GM21717 (cell line): ENCODE measurements at regions not wholly inside any gene's neighbourhood (a gene's known extent, or its start where the extent isn't known, plus 50 kb on each side); places are given as distances from the start of the nearest gene placed in this dataset.
"Not testable (repeated sequence)": the region's sequence is repeated elsewhere in the genome, so short reads cannot be mapped to it uniquely, and the experiment has no call there.

Experiments
- ATAC-seq: cut with Tn5 transposase; IDR thresholded peaks from one replicate; pipeline ENCODE4 v1.9.1; 2021; ENCODE audit warnings: mild to moderate bottlenecking, moderate library complexity; ENCODE audit not compliant: unreplicated experiment

- ATAC-seq: no peak
These were observed 202.5 kb upstream of the CBLB start for GRCh38 chr3:106071306-106071705.

DNA sequence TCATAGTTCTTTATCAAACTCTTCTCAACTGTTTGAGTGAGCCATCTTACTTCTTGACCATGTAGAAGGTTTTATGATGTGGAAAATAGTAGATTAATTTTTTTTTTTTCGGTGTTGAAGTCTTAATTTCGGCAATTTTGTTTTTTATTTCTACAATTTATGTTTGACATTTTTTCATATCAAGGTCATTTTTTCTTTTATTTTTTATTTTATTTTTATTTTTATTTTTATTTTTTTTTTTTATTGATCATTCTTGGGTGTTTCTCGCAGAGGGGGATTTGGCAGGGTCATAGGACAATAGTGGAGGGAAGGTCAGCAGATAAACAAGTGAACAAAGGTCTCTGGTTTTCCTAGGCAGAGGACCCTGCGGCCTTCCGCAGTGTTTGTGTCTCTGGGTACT, 203.8 kb upstream of the CBLB start:
- not testable (repeated sequence) for ATAC-seq

DNA sequence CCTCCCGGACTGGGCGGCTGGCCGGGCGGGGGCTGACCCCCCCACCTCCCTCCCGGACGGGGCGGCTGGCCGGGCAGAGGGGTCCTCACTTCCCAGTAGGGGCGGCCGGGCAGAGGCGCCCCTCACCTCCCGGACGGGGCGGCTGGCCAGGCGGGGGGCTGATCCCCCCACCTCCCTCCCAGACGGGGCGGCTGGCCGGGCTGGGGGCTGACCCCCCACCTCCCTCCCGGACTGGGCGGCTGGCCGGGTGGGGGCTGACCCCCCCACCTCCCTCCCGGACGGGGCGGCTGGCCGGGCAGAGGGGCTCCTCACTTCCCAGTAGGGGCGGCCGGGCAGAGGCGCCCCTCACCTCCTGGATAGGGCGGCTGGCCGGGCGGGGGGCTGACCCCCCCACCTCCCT, 205.0 kb upstream of the CBLB start:
- not testable (repeated sequence) for ATAC-seq

- not testable (repeated sequence) for ATAC-seq
These were observed 206.9 kb upstream of the CBLB start for GRCh38 chr3:106075731-106076130.

GRCh38 chr3:106078635-106079034, 209.8 kb upstream of the CBLB start:
- no peak for ATAC-seq

DNA sequence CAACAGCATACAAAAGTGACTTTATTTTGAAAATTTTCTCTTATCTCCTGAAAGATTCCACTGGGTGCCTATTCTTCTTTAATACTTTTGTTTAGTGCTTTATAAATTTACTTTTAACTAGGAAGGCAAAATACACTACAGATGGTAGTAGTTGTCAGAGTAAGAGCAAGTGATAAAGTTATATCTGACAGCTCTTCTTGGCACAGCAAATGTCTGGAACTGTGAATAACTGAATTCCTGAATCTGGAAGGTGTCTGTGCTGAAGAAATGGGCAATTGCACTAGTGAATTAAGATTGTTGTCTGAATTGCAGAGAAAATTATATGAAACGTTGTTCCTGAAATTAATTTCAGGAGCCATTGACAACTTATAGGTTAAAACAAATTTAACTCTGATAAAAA, 213.8 kb upstream of the CBLB start:
- ATAC-seq: no peak

DNA sequence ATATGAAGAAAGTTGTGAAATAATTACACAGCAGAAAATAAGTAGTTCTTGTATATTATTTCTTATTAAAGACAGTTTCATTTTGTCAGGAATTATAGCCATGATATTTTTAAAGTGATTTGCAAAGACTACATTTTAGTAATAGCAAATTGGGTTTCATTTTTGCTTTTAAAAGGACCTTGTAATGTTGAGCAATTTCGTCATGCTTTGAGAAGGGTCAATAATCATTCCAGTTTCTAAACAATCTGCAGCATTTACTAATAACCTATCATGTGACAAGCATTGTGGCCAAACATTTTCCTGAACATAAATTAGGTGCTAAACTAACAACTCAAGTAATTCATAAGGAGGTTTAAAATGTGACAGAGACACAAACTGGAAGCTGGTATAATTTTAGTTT, 214.4 kb upstream of the CBLB start:
- peak; percentile 60 for ATAC-seq

DNA sequence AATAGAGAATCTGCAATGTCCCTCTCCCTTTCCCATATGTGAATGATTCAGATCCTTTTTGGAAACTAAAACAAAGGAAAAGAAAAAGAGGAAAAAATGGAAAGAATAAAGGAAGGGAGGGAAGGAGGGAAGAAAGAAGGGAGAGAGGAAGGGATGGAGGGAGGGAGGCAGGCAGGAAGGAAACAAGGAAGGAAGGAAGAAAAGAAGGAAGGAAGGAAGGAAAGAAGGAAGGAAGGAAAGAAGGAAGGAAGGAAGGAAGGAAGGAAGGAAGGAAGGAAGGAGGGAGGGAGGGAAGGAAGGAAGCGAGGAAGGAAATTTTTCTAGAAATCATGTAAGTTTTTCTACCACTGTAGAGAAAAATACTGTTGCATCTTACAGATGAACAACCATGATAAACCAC, 215.0 kb upstream of the CBLB start:
- no peak for ATAC-seq

DNA sequence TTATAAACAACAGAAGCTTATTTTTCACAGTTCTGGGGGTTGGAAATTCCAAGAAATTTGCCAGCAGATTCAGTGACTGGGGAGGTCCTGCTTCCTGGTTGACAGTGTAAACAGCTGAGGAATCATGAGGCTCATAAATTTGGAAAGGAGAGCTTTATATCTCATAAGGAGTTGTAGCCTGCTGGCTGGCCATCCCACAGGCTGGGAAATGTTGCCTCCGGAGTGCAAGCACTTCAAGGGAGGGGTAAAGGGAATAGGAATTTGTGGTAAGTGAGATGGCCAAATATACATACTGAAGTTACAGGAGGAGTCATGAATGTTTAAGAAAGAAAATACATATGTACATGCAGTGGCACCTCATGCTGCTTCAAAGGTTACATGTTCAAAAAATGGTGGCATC, 217.2 kb upstream of the CBLB start:
- ATAC-seq: no peak

GRCh38 chr3:106086636-106087035, 217.8 kb upstream of the CBLB start:
- ATAC-seq: no peak

GRCh38 chr3:106088304-106088703, 219.5 kb upstream of the CBLB start:
- ATAC-seq: no peak

DNA sequence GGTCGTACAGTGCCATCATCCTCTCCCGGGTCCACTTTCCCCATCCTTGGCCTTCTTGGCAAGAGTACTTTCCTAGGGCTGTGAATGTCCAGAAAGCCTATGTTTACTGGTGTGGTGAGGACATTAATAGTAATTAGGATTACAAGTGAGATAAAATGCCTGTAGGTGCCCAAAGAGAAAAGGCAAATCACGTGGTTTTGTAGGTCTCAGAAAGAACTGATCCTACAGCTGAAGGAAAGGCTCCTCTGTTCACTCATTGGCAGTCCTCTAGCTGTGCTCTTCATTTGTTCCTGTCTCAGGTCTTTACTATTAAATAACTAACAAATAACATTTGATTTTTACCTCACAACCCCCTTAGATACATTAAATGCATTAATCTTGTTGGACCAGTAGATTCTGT, 220.1 kb upstream of the CBLB start:
- ATAC-seq: no peak

GRCh38 chr3:106089806-106090205, 221.0 kb upstream of the CBLB start:
- ATAC-seq: no peak

- no peak for ATAC-seq
These were observed 224.0 kb upstream of the CBLB start for GRCh38 chr3:106092792-106093191.

- ATAC-seq: no peak
These were observed 224.8 kb upstream of the CBLB start for GRCh38 chr3:106093616-106094015.

DNA sequence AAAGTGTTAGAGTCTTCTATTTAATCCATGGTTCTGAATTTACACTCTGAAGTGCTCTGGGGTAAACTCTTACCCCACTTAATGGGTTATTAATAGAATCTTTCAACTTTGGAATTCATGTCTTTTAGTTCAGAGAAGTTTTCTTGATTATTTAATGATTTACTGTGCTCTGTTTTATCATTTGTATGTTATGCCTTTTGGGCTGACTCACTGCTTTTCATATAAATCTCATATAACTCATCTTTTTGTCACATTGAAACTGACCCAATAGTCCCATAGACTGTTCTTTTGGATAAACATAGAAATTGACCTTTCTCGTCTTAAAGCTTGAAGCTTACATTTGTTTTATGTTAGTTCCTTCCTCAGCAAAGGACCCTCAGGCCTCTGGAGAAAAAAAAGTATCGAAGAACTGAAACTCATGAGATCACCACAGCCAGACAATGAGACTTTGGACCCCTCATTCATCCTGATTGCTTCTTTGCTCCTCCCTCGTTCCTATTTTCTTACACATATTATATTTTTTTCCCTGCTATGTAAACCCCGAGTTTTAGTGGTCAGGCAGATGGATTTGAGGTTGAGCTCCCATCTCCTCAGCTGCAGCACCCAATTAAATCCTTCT, 229.1 kb upstream of the CBLB start:
- no peak for ATAC-seq

DNA sequence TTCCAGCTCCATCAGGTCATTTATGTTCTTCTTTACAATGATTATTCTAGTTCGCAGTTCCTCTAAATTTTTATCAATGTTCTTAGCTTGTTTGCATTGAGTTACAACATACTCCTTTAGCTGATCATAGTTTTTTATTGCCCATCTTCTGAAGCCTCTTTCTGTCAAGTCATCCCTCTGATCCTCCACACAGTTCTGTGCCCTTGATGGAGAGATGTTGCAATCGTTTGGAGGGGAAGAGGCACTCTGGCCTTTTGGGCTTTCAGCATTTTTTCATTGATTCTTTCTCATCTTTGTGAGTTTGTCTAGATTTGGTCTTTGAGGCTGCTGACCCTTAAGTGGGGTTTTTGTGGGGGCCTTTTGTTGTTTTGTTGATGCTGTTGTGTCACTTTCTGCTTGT, 234.6 kb upstream of the CBLB start:
- ATAC-seq: no peak

- no peak for ATAC-seq
These were observed 235.3 kb upstream of the CBLB start for GRCh38 chr3:106104078-106104477.

- ATAC-seq: no peak
These were observed 240.1 kb upstream of the CBLB start for GRCh38 chr3:106108925-106109324.

DNA sequence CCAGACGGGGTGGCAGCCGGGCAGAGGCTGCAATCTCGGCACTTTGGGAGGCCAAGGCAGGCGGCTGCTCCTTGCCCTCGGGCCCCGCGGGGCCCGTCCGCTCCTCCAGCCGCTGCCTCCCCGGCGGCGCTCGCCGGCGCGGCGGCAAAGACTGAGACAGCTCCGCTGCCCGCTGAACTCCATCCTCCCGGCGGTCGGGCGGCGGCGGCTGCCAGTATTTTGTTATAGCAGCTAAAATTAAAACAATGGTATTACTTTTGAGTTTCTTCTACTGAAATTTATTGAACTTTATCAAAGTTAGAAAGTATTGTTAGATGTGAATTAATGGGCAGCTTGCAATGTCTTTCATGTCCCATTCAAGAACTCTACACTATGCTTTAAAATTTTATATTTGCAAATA, 243.7 kb upstream of the CBLB start:
- not testable (repeated sequence) for ATAC-seq

DNA sequence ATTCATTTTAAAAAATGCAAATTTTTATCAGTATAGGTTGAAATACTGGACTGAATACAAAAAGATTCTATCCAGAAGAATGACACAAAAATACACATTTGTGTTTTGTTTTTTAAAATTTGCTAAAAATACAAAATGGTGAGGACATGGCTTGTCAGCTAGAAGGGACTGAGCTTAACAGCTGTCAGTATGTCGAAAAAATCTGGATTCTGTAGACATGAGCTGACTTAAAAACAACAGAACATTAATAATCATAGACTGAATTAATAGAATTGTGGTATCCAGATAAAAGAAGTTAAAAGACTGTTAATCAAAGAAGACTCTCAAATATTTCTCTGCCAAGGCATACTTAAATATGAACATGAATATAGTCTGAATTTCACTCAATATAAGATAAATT, 244.9 kb upstream of the CBLB start:
- ATAC-seq: no peak

DNA sequence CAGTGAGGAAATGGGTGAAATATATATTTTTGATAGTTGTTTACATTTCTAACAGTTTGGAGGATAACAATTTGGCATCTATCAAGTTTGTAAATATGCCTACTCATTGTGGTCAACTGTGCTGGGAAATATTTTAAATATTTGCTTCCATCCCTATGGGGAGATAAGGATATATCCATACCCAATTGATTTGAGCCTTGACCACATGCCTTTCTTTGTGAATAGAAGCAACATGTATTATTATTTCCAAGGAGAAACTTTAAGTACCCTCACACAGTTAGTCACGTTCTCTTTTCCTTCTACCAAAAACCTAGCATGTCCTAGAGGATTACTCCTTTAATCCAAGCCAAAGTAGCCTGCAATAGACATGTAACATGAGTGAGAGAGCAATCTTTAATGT, 245.4 kb upstream of the CBLB start:
- ATAC-seq: no peak

DNA sequence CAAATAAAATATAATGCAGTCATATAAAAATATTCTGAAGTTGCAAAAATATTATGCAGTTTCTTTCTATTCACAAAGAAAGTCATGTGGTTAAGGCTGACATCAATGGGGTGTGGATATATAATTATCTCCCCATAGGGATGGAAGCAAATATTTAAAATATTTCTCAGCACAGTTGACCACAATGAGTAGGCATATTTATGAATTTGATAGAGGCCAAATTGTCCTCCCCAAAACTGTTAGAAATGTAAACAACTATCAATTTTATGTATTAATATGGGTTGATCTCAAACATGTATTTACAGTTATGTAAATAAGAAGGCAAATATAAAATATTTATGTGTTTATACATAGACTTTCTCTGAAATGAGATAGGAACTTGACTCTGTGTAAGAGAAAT, 246.0 kb upstream of the CBLB start:
- ATAC-seq: no peak

- no peak for ATAC-seq
These were observed 246.7 kb upstream of the CBLB start for GRCh38 chr3:106115557-106115956.
